SU-DHL-6 (cell line): ENCODE measurements at regions not wholly inside any gene's neighbourhood (a gene's known extent, or its start where the extent isn't known, plus 50 kb on each side); places are given as distances from the start of the nearest gene placed in this dataset.

Experiments
- EZH2phosphoT487 ChIP-seq: fragments of 200-600 bp; sonication (generic), shearing (Covaris generic); conservative IDR thresholded peaks from 2 replicates; pipeline ENCODE4 v1.6.1; 2018; ENCODE audit warnings: mild to moderate bottlenecking, antibody characterized with exemption, low read length, moderate library complexity, mixed read lengths
- TF ChIP-seq, protein P1 (sequence below): fragments of 200-600 bp; sonication (generic); IDR thresholded peaks from one replicate; pipeline ENCODE4 v1.5.1; 2017; ENCODE audit warnings: antibody characterized with exemption, mild to moderate bottlenecking, low read length, moderate library complexity; ENCODE audit not compliant: insufficient read depth, poor library complexity, severe bottlenecking

DNA sequence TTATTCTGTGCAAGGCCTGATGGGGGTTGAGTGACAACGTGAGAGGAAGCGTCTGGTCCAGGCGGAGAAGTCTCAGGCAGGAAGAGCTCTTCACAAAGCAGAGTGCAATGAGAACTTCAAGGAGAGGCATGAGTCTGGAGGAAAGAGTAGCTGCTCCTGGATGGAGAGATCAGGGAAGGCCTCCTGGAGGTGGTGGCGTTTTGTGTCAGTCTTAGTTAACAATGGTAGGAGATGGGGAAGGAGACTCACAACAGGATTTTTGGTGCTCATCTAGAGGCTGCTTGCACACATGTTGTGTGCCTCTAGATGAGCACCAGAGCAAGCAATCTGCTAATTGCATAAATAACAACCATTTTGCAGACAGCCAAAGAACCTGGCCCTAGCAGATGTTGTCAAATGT, 442.8 kb upstream of the PODXL start:
- TF ChIP-seq EZH2phosphoT487: no peak
- TF ChIP-seq, protein P1, sequence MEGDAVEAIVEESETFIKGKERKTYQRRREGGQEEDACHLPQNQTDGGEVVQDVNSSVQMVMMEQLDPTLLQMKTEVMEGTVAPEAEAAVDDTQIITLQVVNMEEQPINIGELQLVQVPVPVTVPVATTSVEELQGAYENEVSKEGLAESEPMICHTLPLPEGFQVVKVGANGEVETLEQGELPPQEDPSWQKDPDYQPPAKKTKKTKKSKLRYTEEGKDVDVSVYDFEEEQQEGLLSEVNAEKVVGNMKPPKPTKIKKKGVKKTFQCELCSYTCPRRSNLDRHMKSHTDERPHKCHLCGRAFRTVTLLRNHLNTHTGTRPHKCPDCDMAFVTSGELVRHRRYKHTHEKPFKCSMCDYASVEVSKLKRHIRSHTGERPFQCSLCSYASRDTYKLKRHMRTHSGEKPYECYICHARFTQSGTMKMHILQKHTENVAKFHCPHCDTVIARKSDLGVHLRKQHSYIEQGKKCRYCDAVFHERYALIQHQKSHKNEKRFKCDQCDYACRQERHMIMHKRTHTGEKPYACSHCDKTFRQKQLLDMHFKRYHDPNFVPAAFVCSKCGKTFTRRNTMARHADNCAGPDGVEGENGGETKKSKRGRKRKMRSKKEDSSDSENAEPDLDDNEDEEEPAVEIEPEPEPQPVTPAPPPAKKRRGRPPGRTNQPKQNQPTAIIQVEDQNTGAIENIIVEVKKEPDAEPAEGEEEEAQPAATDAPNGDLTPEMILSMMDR: no peak
